ENCODE measurements at regions not wholly inside any gene's neighbourhood (a gene's known extent, or its start where the extent isn't known, plus 50 kb on each side); places are given as distances from the start of the nearest gene placed in this dataset.

DNA sequence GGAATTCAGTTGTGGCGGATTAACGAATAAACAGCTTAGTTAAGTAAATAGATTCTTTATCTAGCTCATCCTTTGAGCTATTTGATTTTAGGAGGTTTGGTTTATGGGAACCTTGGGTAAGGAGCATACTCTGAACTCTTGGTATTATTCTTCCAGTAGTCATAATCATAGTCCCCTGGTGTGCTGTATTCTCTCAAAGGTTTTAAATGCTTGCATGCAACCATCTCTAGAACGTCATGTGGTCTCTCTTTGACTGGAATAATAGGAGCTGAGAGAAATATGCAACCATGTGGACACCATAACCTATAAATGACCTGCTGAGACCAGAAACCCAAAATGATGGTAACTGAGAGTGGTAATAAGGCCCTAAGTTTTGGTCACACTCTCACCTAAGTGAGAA is 951.6 kb upstream of the MIR17HG start:
- no peak for DNase-seq

GRCh38 chr13:90396266-90396665 is 951.2 kb upstream of the MIR17HG start:
- no peak for DNase-seq

DNA sequence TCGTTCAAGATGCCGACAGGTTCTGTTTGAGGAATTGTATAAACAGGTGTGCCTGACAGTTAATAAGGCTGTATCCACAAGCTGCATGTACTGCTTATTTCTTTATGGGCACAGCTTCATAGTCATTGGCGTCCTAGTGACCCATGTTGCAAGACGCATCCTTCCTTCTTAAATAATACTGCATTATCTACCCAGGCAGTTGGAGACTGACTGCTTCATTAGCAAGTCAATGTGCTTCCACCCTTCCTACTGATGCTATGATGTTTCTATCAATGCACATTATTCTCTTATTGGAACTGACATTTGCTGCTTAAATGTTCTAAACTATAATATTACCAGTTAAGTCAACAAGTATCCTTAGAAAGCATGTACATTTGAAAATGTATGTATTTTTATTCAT is 950.0 kb upstream of the MIR17HG start:
- no peak for DNase-seq

DNA sequence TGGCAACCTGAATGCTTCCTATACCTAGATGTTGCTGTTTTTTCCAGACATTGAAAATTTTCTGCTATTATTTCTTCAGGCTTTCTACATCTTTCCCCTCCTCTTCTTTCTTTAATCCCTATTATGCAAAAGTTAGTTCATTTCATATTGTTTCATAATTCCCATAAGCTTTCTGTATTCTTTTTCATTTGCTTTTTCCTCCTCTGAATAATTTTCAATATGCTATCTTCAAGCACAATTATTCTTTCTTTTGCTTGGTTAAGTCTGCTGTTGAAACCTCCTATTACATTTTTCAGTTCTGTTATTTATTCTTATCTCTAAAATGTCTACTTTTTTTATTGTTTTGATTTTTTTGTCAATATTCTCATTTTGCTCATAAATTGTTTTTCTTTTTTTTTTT is 947.1 kb upstream of the MIR17HG start:
- DNase-seq, result no peak

- no peak for DNase-seq
Observed at GRCh38 chr13:90401150-90401549, 946.3 kb upstream of the MIR17HG start.

GRCh38 chr13:90402102-90402501 is 945.4 kb upstream of the MIR17HG start:
- DNase-seq, result no peak

- DNase-seq, result no peak
Observed at GRCh38 chr13:90402613-90403012, 944.9 kb upstream of the MIR17HG start.

DNA sequence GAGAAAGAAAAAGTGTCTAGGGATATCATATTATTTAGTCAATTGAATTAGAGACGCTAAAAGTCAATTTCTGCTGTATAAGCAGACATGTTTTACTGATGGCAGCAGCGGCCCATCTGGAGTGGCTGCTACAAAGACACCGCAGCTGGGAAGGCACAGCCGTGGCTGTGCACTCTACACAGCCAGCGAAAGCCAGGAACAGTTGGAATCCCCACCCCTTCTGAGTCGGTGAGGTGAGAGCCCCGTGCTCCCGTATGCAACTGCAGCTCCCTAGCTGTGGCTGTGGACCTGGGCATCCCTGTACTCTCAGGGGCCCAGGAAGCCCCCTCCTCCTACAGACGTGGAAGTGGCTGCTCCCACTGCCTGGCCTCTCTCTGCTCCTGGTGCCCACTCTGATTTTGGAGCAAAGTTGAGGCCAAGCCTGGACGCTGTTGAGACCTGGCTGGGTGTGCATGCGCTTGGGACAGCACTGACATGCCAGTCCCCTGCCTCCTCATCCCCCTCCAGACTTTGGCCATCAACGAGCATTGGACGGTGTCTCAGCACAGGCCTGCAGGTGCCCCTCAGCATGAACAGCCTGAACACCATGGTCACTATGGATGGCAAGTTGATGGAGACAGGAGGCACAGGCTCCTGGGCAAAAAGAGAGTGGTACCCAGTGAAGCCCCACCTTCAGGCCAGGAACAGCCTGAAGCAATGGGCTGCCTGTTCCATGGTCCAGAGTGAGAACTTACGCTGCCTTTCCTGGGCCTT is 944.0 kb upstream of the MIR17HG start:
- no peak for DNase-seq

GRCh38 chr13:90405301-90405700 is 942.2 kb upstream of the MIR17HG start:
- DNase-seq, result no peak

DNA sequence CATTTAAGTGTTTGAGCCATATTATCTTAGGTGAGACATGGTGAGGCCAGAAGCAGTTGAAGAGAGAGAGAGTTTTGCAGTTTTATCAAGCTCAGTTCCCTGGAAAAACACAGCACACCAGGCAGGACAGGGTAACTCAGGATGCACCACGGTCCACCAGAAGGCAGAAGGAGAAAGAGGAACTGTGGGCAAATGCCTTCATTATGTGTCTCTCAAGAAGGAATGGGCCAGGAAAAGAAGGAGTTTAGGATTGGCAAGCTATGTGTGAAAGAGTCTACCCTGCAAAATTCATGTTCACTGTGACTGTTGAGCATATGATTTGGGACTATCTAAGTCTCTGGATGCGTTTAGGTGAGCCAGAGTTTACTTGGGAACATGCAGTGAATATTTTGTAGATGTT is 934.5 kb upstream of the MIR17HG start:
- DNase-seq, result no peak

- no peak for DNase-seq
Observed at GRCh38 chr13:90413548-90413947, 933.9 kb upstream of the MIR17HG start.

- DNase-seq, result no peak
Observed at GRCh38 chr13:90414691-90415596, 932.5 kb upstream of the MIR17HG start.

DNA sequence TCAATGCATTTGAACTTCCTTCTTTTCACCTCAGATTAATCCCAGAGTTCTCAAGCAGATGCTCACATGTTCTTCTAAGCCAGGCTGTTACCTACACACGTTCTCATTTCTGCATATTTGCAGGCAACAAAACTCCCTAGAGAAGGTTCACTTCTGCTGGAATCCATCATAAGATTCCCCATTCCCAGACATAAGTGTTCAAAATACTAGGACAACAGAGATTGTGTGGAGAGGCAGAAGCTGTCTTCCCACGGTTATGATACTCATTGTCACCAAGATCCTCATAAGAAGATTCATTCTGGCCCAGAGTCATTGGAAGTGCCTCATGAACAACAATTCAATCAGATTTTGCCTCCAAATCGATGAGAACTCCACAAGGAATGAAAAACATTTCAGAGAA is 931.6 kb upstream of the MIR17HG start:
- DNase-seq, result no peak

DNA sequence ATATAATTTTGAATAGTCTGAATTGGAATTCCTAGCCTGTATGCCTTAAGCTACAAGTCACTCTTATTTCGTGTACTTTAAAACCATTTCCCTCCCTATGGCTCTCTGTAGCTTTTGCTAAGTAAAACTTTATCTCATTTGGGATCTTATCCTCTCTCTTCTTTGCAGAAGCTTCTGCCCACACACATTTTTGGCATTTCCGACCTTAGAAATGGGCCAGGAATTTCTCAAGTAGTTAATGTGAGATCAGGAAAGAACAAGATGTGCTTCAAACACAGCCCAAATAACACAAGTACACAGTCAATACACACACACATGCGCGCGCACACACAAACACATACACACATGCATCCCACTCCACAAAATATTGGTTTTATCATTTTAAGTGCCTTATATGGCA is 931.0 kb upstream of the MIR17HG start:
- no peak for DNase-seq

GRCh38 chr13:90416938-90417337 is 930.5 kb upstream of the MIR17HG start:
- DNase-seq, result no peak

GRCh38 chr13:90420683-90421082 is 926.8 kb upstream of the MIR17HG start:
- no peak for DNase-seq

- DNase-seq, result no peak
Observed at GRCh38 chr13:90427322-90428272, 919.9 kb upstream of the MIR17HG start.

DNA sequence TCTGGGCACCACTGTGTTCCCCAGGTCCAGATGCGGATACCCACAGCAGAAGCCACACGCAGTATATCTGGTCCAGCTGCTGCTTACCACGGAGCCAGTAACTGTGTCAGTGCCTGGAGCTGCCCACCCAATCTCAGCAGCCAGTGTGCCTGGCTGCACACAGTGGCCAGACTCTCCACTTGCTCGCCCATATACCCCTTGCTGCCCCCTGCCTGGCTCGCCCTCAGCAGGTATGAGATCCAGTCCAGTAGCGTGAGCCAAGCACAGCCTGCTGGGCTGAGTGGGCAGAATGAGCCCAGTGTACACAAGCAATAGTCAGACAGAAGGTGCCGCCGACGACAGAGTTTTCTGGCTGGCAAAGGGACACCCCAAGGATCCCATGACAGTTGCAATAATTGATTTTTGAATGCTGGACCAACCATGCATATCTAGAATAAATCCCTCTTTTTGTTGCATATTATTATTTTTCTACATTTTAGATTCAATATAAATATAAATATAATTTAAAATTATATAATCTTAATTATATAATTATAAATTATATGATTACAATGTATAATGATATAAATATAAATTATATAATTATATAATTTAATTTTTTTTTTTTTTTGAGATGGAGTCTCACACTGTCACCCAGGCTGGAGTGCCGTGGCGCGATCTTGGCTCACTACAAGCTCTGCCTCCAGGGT is 918.8 kb upstream of the MIR17HG start:
- no peak for DNase-seq

DNA sequence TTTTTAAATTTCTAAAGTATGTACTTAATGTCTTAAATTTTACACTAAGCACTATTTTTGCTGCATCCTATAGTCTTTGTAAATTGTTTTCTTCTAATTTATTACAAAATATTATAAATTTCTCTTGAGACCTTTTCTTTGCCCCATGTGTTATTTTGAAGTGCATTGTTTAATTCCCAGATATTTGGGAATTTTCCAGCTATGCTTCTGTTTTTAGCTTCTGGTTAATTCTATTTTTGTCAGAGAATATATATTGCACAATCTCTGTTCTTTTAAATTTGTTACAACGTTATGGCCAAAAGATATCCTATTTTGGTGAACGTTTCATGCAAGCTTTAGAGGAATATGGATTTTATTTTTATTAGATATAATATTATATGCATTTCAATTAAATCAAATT is 917.4 kb upstream of the MIR17HG start:
- DNase-seq, result no peak

DNA sequence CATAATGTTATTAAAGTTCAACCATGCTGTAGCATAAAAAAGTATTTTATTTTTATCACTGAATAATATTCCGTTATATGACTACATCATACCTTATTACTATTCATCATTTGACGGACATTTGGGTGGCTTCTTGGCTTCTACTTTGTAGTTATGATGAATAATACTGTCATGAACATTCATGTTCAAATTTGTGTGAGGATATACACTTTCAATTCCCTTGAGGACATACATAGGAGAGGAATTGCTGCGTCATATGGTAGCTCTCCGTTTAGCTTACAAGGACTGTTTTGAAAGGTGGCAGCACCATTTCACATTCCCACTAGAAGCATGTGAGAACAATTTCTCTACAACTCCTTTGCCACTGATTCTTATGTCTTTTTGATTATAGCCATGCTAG is 910.8 kb upstream of the MIR17HG start:
- DNase-seq, result no peak

DNA sequence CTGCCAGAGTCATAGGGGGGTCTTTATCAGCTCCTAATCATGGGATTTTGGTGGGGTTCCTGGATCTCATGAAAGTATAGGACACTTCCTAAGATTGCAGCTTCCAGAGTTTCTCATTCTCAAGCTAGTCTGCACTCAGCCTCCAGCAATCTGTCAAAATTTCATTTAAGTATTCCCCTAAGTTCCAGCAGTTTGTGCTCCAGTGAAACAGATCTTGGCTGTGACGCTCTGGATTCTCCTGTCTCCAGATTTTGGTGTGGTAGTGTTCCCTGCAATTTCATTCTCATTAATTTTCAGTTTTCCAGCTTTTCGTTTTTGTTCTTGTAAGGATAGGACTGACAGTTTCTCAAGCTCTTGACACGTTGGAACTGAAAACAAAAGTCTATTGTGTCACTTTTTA is 908.9 kb upstream of the MIR17HG start:
- DNase-seq, result no peak

DNA sequence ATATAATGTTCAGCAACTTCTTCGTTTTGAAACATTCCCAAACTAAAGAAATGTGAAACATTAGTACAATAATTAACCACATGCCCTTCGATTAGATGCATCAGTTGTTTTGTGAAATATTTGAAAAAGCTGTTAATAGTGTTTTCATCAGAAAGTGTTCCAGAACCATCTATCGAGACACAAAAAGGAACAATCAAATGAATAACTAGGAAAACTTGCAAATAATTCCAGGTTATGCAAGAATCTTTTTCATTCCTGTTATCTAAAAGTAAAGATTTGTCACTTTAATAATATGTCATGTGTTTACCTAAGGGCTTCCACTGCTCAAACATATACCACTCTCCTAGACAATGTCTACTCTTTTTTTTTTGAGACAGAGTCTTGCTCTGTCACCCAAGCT is 904.2 kb upstream of the MIR17HG start:
- no peak for DNase-seq

DNA sequence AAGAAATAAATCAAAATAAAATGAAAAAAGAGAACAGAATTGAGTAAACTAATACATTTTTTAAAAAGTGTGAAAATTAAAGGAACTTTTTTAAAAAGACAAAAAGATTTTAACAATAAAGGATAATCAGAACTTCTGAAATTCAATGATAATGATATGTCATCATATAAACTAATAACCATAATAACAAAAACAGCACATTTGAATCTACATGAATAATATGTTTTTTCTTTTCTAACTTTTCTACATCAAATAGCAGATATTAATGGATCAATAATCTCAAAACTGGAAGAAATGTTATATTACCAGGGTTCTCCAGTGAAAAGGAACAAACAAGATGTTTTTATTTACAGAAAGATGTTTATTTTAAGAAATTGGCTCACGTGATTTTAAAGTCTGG is 903.3 kb upstream of the MIR17HG start:
- DNase-seq, result no peak
